ENCODE measurements at regions not wholly inside any gene's neighbourhood (a gene's known extent, or its start where the extent isn't known, plus 50 kb on each side); places are given as distances from the start of the nearest gene placed in this dataset.

DNA sequence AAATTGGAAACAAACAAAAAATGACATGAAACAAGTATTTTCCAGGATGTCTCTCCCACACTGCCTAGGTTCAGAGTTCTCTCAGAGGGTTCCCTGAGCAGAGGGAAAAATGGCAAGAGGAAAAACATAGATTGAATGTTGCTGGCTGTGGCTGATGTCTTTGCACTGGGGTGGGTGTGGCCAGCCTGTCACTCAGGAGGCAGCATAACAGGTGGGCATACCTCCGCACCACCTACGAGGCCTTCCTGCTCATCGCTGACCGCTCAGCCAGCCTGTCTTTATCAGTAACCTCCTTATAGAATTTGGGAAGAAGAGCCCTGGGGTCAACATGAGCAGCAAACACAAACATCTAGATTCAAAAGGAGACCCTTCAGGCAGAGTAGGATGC is 216.6 kb upstream of the UMPS start:
- no peak for ATAC-seq
- Histone ChIP-seq H3K36me3 (ENCODE audit: control insufficient read depth, insufficient read depth, low read length) (no peaks in the 10 kb centered on the region), H3K9me3 (ENCODE audit: control insufficient read depth, insufficient read depth, low read depth, low read length) (no peaks in the 10 kb centered on the region), H3K27me3 (ENCODE audit: control insufficient read depth, insufficient read depth, low read length) (peaks cover 30% of the 10 kb centered on the region), H3K27ac (ENCODE audit: low read length) (no peak overlapping the region), H3K4me1 (ENCODE audit: control insufficient read depth, insufficient read depth, low read length) (no peaks in the 10 kb centered on the region), H3K4me3 (ENCODE audit: low read depth in 2 of 2, low read length in 2 of 2) (no peak overlapping the region)
- intact Hi-C loops (cut with micrococcal nuclease; ENCODE audit: unreplicated experiment) = no loop called here
- DNase-seq (ENCODE audit: low read depth, low spot score) = no peak
- ChIA-PET CTCF (no interaction called here), POLR2A (no interaction called here)
- no TSS peak for BruUV-seq (replicated peaks)
- in situ Hi-C loops (cut with HindIII; ENCODE audit: low pct_unique_long_range_greater_than_20kb, low sequenced_read_pairs) = no loop called here
- TF ChIP-seq SIN3A (IDR thresholded peaks at IDR 0.05; ENCODE audit: borderline replicate concordance, insufficient read depth, low read depth, low read length) (no peak), POLR2AphosphoS5 (IDR thresholded peaks at IDR 0.05; ENCODE audit: low read depth, low read length) (no peak), TCF7L2 (IDR thresholded peaks at IDR 0.05; ENCODE audit: low read depth, low read length) (no peak)
- TF ChIP-seq, protein P1, sequence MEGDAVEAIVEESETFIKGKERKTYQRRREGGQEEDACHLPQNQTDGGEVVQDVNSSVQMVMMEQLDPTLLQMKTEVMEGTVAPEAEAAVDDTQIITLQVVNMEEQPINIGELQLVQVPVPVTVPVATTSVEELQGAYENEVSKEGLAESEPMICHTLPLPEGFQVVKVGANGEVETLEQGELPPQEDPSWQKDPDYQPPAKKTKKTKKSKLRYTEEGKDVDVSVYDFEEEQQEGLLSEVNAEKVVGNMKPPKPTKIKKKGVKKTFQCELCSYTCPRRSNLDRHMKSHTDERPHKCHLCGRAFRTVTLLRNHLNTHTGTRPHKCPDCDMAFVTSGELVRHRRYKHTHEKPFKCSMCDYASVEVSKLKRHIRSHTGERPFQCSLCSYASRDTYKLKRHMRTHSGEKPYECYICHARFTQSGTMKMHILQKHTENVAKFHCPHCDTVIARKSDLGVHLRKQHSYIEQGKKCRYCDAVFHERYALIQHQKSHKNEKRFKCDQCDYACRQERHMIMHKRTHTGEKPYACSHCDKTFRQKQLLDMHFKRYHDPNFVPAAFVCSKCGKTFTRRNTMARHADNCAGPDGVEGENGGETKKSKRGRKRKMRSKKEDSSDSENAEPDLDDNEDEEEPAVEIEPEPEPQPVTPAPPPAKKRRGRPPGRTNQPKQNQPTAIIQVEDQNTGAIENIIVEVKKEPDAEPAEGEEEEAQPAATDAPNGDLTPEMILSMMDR (IDR thresholded peaks at IDR 0.05) = no peak
- TF ChIP-seq, protein P2, sequence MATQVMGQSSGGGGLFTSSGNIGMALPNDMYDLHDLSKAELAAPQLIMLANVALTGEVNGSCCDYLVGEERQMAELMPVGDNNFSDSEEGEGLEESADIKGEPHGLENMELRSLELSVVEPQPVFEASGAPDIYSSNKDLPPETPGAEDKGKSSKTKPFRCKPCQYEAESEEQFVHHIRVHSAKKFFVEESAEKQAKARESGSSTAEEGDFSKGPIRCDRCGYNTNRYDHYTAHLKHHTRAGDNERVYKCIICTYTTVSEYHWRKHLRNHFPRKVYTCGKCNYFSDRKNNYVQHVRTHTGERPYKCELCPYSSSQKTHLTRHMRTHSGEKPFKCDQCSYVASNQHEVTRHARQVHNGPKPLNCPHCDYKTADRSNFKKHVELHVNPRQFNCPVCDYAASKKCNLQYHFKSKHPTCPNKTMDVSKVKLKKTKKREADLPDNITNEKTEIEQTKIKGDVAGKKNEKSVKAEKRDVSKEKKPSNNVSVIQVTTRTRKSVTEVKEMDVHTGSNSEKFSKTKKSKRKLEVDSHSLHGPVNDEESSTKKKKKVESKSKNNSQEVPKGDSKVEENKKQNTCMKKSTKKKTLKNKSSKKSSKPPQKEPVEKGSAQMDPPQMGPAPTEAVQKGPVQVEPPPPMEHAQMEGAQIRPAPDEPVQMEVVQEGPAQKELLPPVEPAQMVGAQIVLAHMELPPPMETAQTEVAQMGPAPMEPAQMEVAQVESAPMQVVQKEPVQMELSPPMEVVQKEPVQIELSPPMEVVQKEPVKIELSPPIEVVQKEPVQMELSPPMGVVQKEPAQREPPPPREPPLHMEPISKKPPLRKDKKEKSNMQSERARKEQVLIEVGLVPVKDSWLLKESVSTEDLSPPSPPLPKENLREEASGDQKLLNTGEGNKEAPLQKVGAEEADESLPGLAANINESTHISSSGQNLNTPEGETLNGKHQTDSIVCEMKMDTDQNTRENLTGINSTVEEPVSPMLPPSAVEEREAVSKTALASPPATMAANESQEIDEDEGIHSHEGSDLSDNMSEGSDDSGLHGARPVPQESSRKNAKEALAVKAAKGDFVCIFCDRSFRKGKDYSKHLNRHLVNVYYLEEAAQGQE (IDR thresholded peaks at IDR 0.05; ENCODE audit: insufficient read depth in 1 of 2, low read depth in 2 of 2, low read length in 1 of 2) = no peak

GRCh38 chr3:124514683-124515082 is 215.6 kb upstream of the UMPS start:
- no peak for DNase-seq (ENCODE audit: low read depth, low spot score)

More at GRCh38 chr3:124514683-124515082, 215.6 kb upstream of the UMPS start:
- Histone ChIP-seq H3K27me3 (ENCODE audit: control insufficient read depth, insufficient read depth, low read length) (peaks cover 34% of the 10 kb centered on the region), H3K27ac (ENCODE audit: low read length) (no peak overlapping the region), H3K36me3 (ENCODE audit: control insufficient read depth, insufficient read depth, low read length) (no peaks in the 10 kb centered on the region), H3K4me3 (ENCODE audit: low read depth in 2 of 2, low read length in 2 of 2) (no peak overlapping the region), H3K9me3 (ENCODE audit: control insufficient read depth, insufficient read depth, low read depth, low read length) (no peaks in the 10 kb centered on the region), H3K4me1 (ENCODE audit: control insufficient read depth, insufficient read depth, low read length) (no peaks in the 10 kb centered on the region)
- intact Hi-C loops (cut with micrococcal nuclease; ENCODE audit: unreplicated experiment) (no loop called here), in situ Hi-C loops (cut with HindIII; ENCODE audit: low pct_unique_long_range_greater_than_20kb, low sequenced_read_pairs) (no loop called here)
- TF ChIP-seq POLR2AphosphoS5 (IDR thresholded peaks at IDR 0.05; ENCODE audit: low read depth, low read length) = no peak
- no peak for TF ChIP-seq TCF7L2 (IDR thresholded peaks at IDR 0.05; ENCODE audit: low read depth, low read length)
- TF ChIP-seq, protein P2 (IDR thresholded peaks at IDR 0.05; ENCODE audit: insufficient read depth in 1 of 2, low read depth in 2 of 2, low read length in 1 of 2) = no peak
- TF ChIP-seq, protein P1 (IDR thresholded peaks at IDR 0.05) = no peak
- no peak for TF ChIP-seq SIN3A (IDR thresholded peaks at IDR 0.05; ENCODE audit: borderline replicate concordance, insufficient read depth, low read depth, low read length)
- ChIA-PET POLR2A (no interaction called here), CTCF (no interaction called here)
- no TSS peak for BruUV-seq (replicated peaks)
- ATAC-seq = no peak
